CD4-positive, alpha-beta T cell treated with Interleukin-15 for 4 hours (primary cell): ENCODE measurements at regions not wholly inside any gene's neighbourhood (a gene's known extent, or its start where the extent isn't known, plus 50 kb on each side); places are given as distances from the start of the nearest gene placed in this dataset.
"Not testable (repeated sequence)": the region's sequence is repeated elsewhere in the genome, so short reads cannot be mapped to it uniquely, and the experiment has no call there.

Experiments used
- DNase-seq: peaks from one replicate; pipeline ENCODE4 v3.0.0-alpha.2; 2020; ENCODE audit warnings: low spot score

- no peak for DNase-seq
Measured at GRCh38 chr2:239866350-239866749, 158.8 kb downstream of the NDUFA10 start.

- not testable (repeated sequence) for DNase-seq
Measured at GRCh38 chr2:239865856-239866255, 159.3 kb downstream of the NDUFA10 start.

GRCh38 chr2:239865059-239865639 is 160.0 kb downstream of the NDUFA10 start:
- DNase-seq, result no peak

- no peak for DNase-seq
Measured at GRCh38 chr2:239864247-239865058, 160.7 kb downstream of the NDUFA10 start.

GRCh38 chr2:239862613-239863012 is 162.5 kb downstream of the NDUFA10 start:
- DNase-seq, result no peak

- DNase-seq, result no peak
Measured at GRCh38 chr2:239858179-239858578, 167.0 kb downstream of the NDUFA10 start.

GRCh38 chr2:239857591-239857990 is 167.6 kb downstream of the NDUFA10 start:
- DNase-seq, result no peak

GRCh38 chr2:239856620-239857285 is 168.4 kb downstream of the NDUFA10 start:
- no peak for DNase-seq

GRCh38 chr2:239855863-239856587 is 169.1 kb downstream of the NDUFA10 start:
- DNase-seq, result no peak

GRCh38 chr2:239854596-239854995 is 170.5 kb downstream of the NDUFA10 start:
- no peak for DNase-seq

- DNase-seq, result no peak
Measured at GRCh38 chr2:239853706-239854327, 171.3 kb downstream of the NDUFA10 start.

- no peak for DNase-seq
Measured at GRCh38 chr2:239853121-239853520, 172.0 kb downstream of the NDUFA10 start.

GRCh38 chr2:239852272-239852671 is 172.9 kb downstream of the NDUFA10 start:
- DNase-seq, result no peak

GRCh38 chr2:239846789-239847676 is 178.1 kb downstream of the NDUFA10 start:
- DNase-seq, result no peak

- no peak for DNase-seq
Measured at GRCh38 chr2:239845968-239846367, 179.2 kb downstream of the NDUFA10 start.

GRCh38 chr2:239839306-239839705 is 185.8 kb downstream of the NDUFA10 start:
- no peak for DNase-seq

- no peak for DNase-seq
Measured at GRCh38 chr2:239836021-239836765, 188.9 kb downstream of the NDUFA10 start.

- DNase-seq, result no peak
Measured at GRCh38 chr2:239835056-239835455, 190.1 kb downstream of the NDUFA10 start.

- DNase-seq, result no peak
Measured at GRCh38 chr2:239834143-239834542, 191.0 kb downstream of the NDUFA10 start.
